HEK293T (cell line): ENCODE measurements at regions not wholly inside any gene's neighbourhood (a gene's known extent, or its start where the extent isn't known, plus 50 kb on each side); places are given as distances from the start of the nearest gene placed in this dataset.

Source experiments
- BHLHE40 ChIP-seq: fragments of 450-650 bp; IDR thresholded peaks from 2 replicates; pipeline ENCODE4 v1.6.1; 2016; ENCODE audit warnings: mild to moderate bottlenecking, moderate library complexity, borderline replicate concordance
- CTBP1 ChIP-seq: fragments of 450-650 bp; IDR thresholded peaks from 2 replicates; pipeline ENCODE4 v1.6.1; 2016; ENCODE audit warnings: borderline replicate concordance
- FOXA1 ChIP-seq: fragments of 450-650 bp; IDR thresholded peaks from 2 replicates; pipeline ENCODE4 v1.6.1; 2016; ENCODE audit warnings: mild to moderate bottlenecking
- L3MBTL2 ChIP-seq: fragments of 450-650 bp; conservative IDR thresholded peaks from 2 replicates; pipeline ENCODE4 v1.6.1; 2016; ENCODE audit warnings: mild to moderate bottlenecking
- NFRKB ChIP-seq: fragments of 450-650 bp; IDR thresholded peaks from 2 replicates; pipeline ENCODE4 v1.6.1; 2016; ENCODE audit warnings: mild to moderate bottlenecking, moderate library complexity

- TF ChIP-seq NFRKB (no peak), FOXA1 (no peak), CTBP1 (no peak), BHLHE40 (no peak), L3MBTL2 (no peak)
Measured at GRCh38 chr10:21043044-21043443, 145.9 kb upstream of the NEBL start.
